Parathyroid adenoma (tissue), 2 donors: ENCODE measurements at regions not wholly inside any gene's neighbourhood (a gene's known extent, or its start where the extent isn't known, plus 50 kb on each side); places are given as distances from the start of the nearest gene placed in this dataset.

ENCODE experiments used
- H2AFZ ChIP-seq: fragments of 300-600 bp; sonication (generic); one replicate; pipeline ENCODE4 v1.7.0; 2017; ENCODE audit warnings: antibody characterized with exemption, mild to moderate bottlenecking
- H3K27ac ChIP-seq: fragments of 300-600 bp; sonication (generic); one replicate; pipeline ENCODE4 v1.7.0; 2017
- H3K27me3 ChIP-seq: fragments of 300-600 bp; sonication (generic); one replicate; pipeline ENCODE4 v1.7.0; 2017; ENCODE audit warnings: low read length; ENCODE audit not compliant: control insufficient read depth, insufficient read depth
- H3K36me3 ChIP-seq: fragments of 300-600 bp; sonication (generic); one replicate; pipeline ENCODE4 v1.7.0; 2017; ENCODE audit warnings: low read length; ENCODE audit not compliant: control insufficient read depth, insufficient read depth
- H3K4me1 ChIP-seq: fragments of 300-600 bp; sonication (generic); one replicate; pipeline ENCODE4 v1.7.0; 2017; ENCODE audit warnings: control low read depth
- H3K4me2 ChIP-seq: fragments of 300-600 bp; sonication (generic); one replicate; pipeline ENCODE4 v1.7.0; 2017; ENCODE audit warnings: low read length
- H3K4me3 ChIP-seq: fragments of 300-600 bp; sonication (generic); one replicate; pipeline ENCODE4 v1.7.0; 2017; ENCODE audit warnings: low read depth, low read length
- H3K79me2 ChIP-seq: fragments of 300-600 bp; sonication (generic); one replicate; pipeline ENCODE4 v1.7.0; 2017; ENCODE audit warnings: control low read depth
- H3K9ac ChIP-seq: fragments of 300-600 bp; sonication (generic); one replicate; pipeline ENCODE4 v1.7.0; 2017; ENCODE audit warnings: mild to moderate bottlenecking
- H3K9me3 ChIP-seq: fragments of 300-600 bp; sonication (generic); one replicate; pipeline ENCODE4 v1.7.0; 2017; ENCODE audit warnings: low read length; ENCODE audit not compliant: control insufficient read depth
- CTCF ChIP-seq: fragments of 300-600 bp; sonication (generic); IDR thresholded peaks from one replicate; pipeline ENCODE4 v1.7.0; 2017; ENCODE audit warnings: antibody characterized with exemption, mild to moderate bottlenecking
- donor health status: primary hyperparathyroidism.

- no peak for TF ChIP-seq CTCF
- H3K27me3 ChIP-seq: no peaks in the 10 kb centered on the region
Observed at GRCh38 chr12:97903356-97903755, 440.8 kb downstream of the RMST start.

GRCh38 chr12:97907504-97907903 is 444.9 kb downstream of the RMST start:
- Histone ChIP-seq H3K4me3 (no peak overlapping the region), H3K9ac (no peak overlapping the region), H3K79me2 (no peaks in the 10 kb centered on the region), H3K9me3 (no peaks in the 10 kb centered on the region), H3K27ac (no peak overlapping the region), H3K4me1 (no peaks in the 10 kb centered on the region), H3K36me3 (no peaks in the 10 kb centered on the region), H3K27me3 (no peaks in the 10 kb centered on the region), H3K4me2 (no peak overlapping the region), H2AFZ (no peak overlapping the region)
- no peak for TF ChIP-seq CTCF

More at GRCh38 chr12:97903356-97903755, 440.8 kb downstream of the RMST start:
- H3K36me3 ChIP-seq: no peaks in the 10 kb centered on the region
- H3K27ac ChIP-seq: no peak overlapping the region
- H3K4me2 ChIP-seq: no peak overlapping the region
- no peaks in the 10 kb centered on the region for H3K4me1 ChIP-seq
- no peak overlapping the region for H3K4me3 ChIP-seq
- no peak overlapping the region for H2AFZ ChIP-seq
- H3K9me3 ChIP-seq: no peaks in the 10 kb centered on the region
- no peaks in the 10 kb centered on the region for H3K79me2 ChIP-seq
- no peak overlapping the region for H3K9ac ChIP-seq

GRCh38 chr12:97910559-97910958 is 448.0 kb downstream of the RMST start:
- H3K4me1 ChIP-seq: no peaks in the 10 kb centered on the region
- H3K36me3 ChIP-seq: no peaks in the 10 kb centered on the region
- H3K9me3 ChIP-seq: no peaks in the 10 kb centered on the region
- H3K4me2 ChIP-seq: no peak overlapping the region
- no peak overlapping the region for H3K27ac ChIP-seq
- no peaks in the 10 kb centered on the region for H3K79me2 ChIP-seq
- no peak for TF ChIP-seq CTCF
- no peak overlapping the region for H3K4me3 ChIP-seq
- H3K27me3 ChIP-seq: no peaks in the 10 kb centered on the region
- no peak overlapping the region for H3K9ac ChIP-seq
- no peak overlapping the region for H2AFZ ChIP-seq

- no peak overlapping the region for H3K4me2 ChIP-seq
- H3K4me1 ChIP-seq: no peaks in the 10 kb centered on the region
- H3K27me3 ChIP-seq: no peaks in the 10 kb centered on the region
- no peaks in the 10 kb centered on the region for H3K36me3 ChIP-seq
- H2AFZ ChIP-seq: no peak overlapping the region
- H3K27ac ChIP-seq: no peak overlapping the region
- no peaks in the 10 kb centered on the region for H3K79me2 ChIP-seq
- TF ChIP-seq CTCF: no peak
- no peak overlapping the region for H3K4me3 ChIP-seq
- no peak overlapping the region for H3K9ac ChIP-seq
- no peaks in the 10 kb centered on the region for H3K9me3 ChIP-seq
Observed at GRCh38 chr12:97912943-97913342, 450.3 kb downstream of the RMST start.

GRCh38 chr12:97921979-97922722 is 459.5 kb downstream of the RMST start:
- no peaks in the 10 kb centered on the region for H3K9me3 ChIP-seq
- no peak overlapping the region for H2AFZ ChIP-seq
- no peak overlapping the region for H3K27ac ChIP-seq
- H3K4me2 ChIP-seq: no peak overlapping the region
- TF ChIP-seq CTCF: no peak
- H3K9ac ChIP-seq: no peak overlapping the region
- H3K4me1 ChIP-seq: no peaks in the 10 kb centered on the region
- H3K4me3 ChIP-seq: no peak overlapping the region
- no peaks in the 10 kb centered on the region for H3K27me3 ChIP-seq
- no peaks in the 10 kb centered on the region for H3K79me2 ChIP-seq
- no peaks in the 10 kb centered on the region for H3K36me3 ChIP-seq
